K562 (cell line): ENCODE measurements at regions not wholly inside any gene's neighbourhood (a gene's known extent, or its start where the extent isn't known, plus 50 kb on each side); places are given as distances from the start of the nearest gene placed in this dataset.

Experiments
- ATAC-seq: fragments of 200-7000 bp; cut with Tn5 transposase; 3 replicates; pipeline ENCODE4 v1.9.1; 2020; ENCODE audit warnings: moderate library complexity
- BruUV-seq: library from RNA; stranded (reverse); fragments of 400-500 nt; replicated peaks from 2 replicates; lab custom pipeline; 2021; lab: Mats Ljungman, UMichigan
- CTCF ChIA-PET: fragments of 300-600 bp; formaldehyde crosslinking; extraction: SDS; loops from one replicate; lab custom pipeline; 2021; ENCODE audit warnings: low intra/inter-chr PET ratio; lab: Yijun Ruan, JAX
- POLR2A ChIA-PET: fragments of 300-600, 350-650 bp; sonication (Branson Sonifier 250); formaldehyde crosslinking; extraction: SDS; loops from one replicate; lab custom pipeline; 2021; ENCODE audit warnings: antibody characterized with exemption, inconsistent platforms; lab: Yijun Ruan, JAX
- DNase-seq, 4 experiments: peaks; one replicate each; pipeline versions ENCODE4 v3.0.0 to v3.0.0-alpha.2; 2011 to 2018; ENCODE audit warnings: low spot score in 3 of 4, mixed read lengths in 3 of 4; ENCODE audit errors: extremely low read depth in 1 of 4
- FAIRE-seq: peaks from 2 replicates; lab custom pipeline; 2011; peaks lifted over from hg19 to GRCh38; lab: Jason Lieb, UNC
- H2AFZ ChIP-seq: 2 replicates; pipeline ENCODE4 v1.6.0; 2011; ENCODE audit warnings: low read depth, low read length, control low read depth, inconsistent platforms
- H3K27ac ChIP-seq: fragments of 200-600 bp; 3 replicates; pipeline ENCODE4 v1.8.0; 2011; ENCODE audit warnings: low read depth, mild to moderate bottlenecking, control low read depth, inconsistent platforms, low read length, moderate library complexity, mixed read lengths; ENCODE audit errors: extremely low read depth
- H3K27me3 ChIP-seq, 2 experiments: fragments of 300-600 bp in 1 of 2; 2 replicates in 1 of 2; 3 replicates in 1 of 2; pipeline versions ENCODE4 v1.6.0 to v1.8.0; 2011; ENCODE audit warnings: inconsistent platforms in 2 of 2, low read length in 2 of 2, mild to moderate bottlenecking in 1 of 2, mixed read lengths in 1 of 2, moderate library complexity in 1 of 2; ENCODE audit not compliant: control insufficient read depth in 2 of 2, insufficient read depth in 2 of 2
- H3K36me3 ChIP-seq: fragments of 300-600 bp; 3 replicates; pipeline ENCODE4 v1.8.0; 2011; ENCODE audit warnings: mild to moderate bottlenecking, low read length, inconsistent platforms; ENCODE audit not compliant: control insufficient read depth, insufficient read depth
- H3K4me1 ChIP-seq, 2 experiments: fragments of 200-600 bp in 1 of 2; replicated peaks in 1 of 2; 2 replicates in 1 of 2; 3 replicates in 1 of 2; pipeline versions ENCODE4 v1.5.1 to v1.8.0; 2011; ENCODE audit warnings: inconsistent platforms in 2 of 2, low read length in 2 of 2, mild to moderate bottlenecking in 1 of 2, mixed read lengths in 1 of 2, moderate library complexity in 1 of 2; ENCODE audit not compliant: control insufficient read depth in 2 of 2, insufficient read depth in 2 of 2
- H3K4me2 ChIP-seq: 2 replicates; pipeline ENCODE4 v1.6.1; 2011; ENCODE audit warnings: low read length, control low read depth, inconsistent platforms, mixed read lengths; ENCODE audit not compliant: insufficient read depth
- H3K4me3 ChIP-seq: fragments of 200-600 bp; sonication (generic), shearing (Covaris generic); 2 replicates; pipeline ENCODE4 v1.5.1; 2016; ENCODE audit warnings: control low read depth, inconsistent platforms
- H3K79me2 ChIP-seq: fragments of 200-600 bp; 3 replicates; pipeline ENCODE4 v1.8.0; 2011; ENCODE audit warnings: low read length, inconsistent platforms; ENCODE audit not compliant: control insufficient read depth, insufficient read depth
- H3K9ac ChIP-seq, 2 experiments: 2 replicates each; pipeline versions ENCODE4 v1.6.0 to v1.6.1; 2011; ENCODE audit warnings: low read depth in 2 of 2, low read length in 2 of 2, control low read depth in 1 of 2, inconsistent platforms in 1 of 2, mild to moderate bottlenecking in 1 of 2, mixed read lengths in 1 of 2; ENCODE audit not compliant: insufficient read depth in 1 of 2
- H3K9me1 ChIP-seq: one replicate; pipeline ENCODE4 v1.6.0; 2011; ENCODE audit warnings: inconsistent platforms, mild to moderate bottlenecking, low read length, moderate library complexity; ENCODE audit not compliant: control insufficient read depth, insufficient read depth
- H3K9me3 ChIP-seq: replicated peaks from 2 replicates; pipeline ENCODE4 v1.5.1; 2011; ENCODE audit warnings: low read depth, low read length, inconsistent platforms; ENCODE audit not compliant: control insufficient read depth, insufficient read depth
- H4K20me1 ChIP-seq: replicated peaks from 2 replicates; pipeline ENCODE4 v1.6.1; 2011; ENCODE audit warnings: low read length, inconsistent platforms, mixed read lengths; ENCODE audit not compliant: control insufficient read depth, insufficient read depth
- CBX2 ChIP-seq: fragments of 200-600 bp; sonication (generic); IDR thresholded peaks from one replicate; pipeline ENCODE4 v1.6.1; 2012; ENCODE audit warnings: mild to moderate bottlenecking, low read length, inconsistent platforms; ENCODE audit not compliant: insufficient read depth, poor library complexity, severe bottlenecking
- DMBX1 ChIP-seq: fragments of 250-450 bp; sonication (Bioruptor Pico); IDR thresholded peaks from 2 replicates; pipeline ENCODE4 v1.8.0; 2022; ENCODE audit warnings: inconsistent platforms, mild to moderate bottlenecking, moderate library complexity, borderline replicate concordance
- FOS ChIP-seq: IDR thresholded peaks from 3 replicates; pipeline ENCODE4 v1.6.1; 2011; ENCODE audit not compliant: insufficient read length; ENCODE audit errors: extremely low read depth
- FOXP1 ChIP-seq: sonication (generic); formaldehyde crosslinking; IDR thresholded peaks from 2 replicates; pipeline ENCODE4 v1.8.0; 2022; ENCODE audit warnings: mild to moderate bottlenecking, missing genetic modification reagents
- HMG20B ChIP-seq: fragments of 250-450 bp; sonication (Bioruptor Pico); IDR thresholded peaks from 2 replicates; pipeline ENCODE4 v1.5.0; 2021; ENCODE audit warnings: mild to moderate bottlenecking
- IRF2 ChIP-seq: sonication (generic); formaldehyde crosslinking; IDR thresholded peaks from 2 replicates; pipeline ENCODE4 v1.8.1; 2022; ENCODE audit warnings: mild to moderate bottlenecking, missing genetic modification reagents
- NR2C2 ChIP-seq, 2 experiments: fragments of 200-800 bp in 1 of 2; sonication (Bioruptor generic) in 1 of 2; sonication (generic) in 1 of 2; formaldehyde crosslinking in 1 of 2; IDR thresholded peaks; 2 replicates each; pipeline versions ENCODE4 v1.6.1 to v1.8.0; 2016 to 2022; ENCODE audit warnings: mild to moderate bottlenecking in 1 of 2, missing compliant biosample characterization in 1 of 2, missing genetic modification characterization in 1 of 2, missing genetic modification reagents in 1 of 2
- TFAP4 ChIP-seq: sonication (generic); formaldehyde crosslinking; IDR thresholded peaks from 2 replicates; pipeline ENCODE4 v1.8.0; 2022; ENCODE audit warnings: missing genetic modification reagents, mild to moderate bottlenecking, moderate library complexity, borderline replicate concordance
- ZNF217 ChIP-seq: sonication (generic); formaldehyde crosslinking; IDR thresholded peaks from 2 replicates; pipeline ENCODE4 v1.8.0; 2022; ENCODE audit warnings: mild to moderate bottlenecking, missing genetic modification reagents
- ZNF24 ChIP-seq: fragments of 450-650 bp; IDR thresholded peaks from 2 replicates; pipeline ENCODE4 v1.6.1; 2016
- ZNF639 ChIP-seq, 2 experiments: fragments of 200-800 bp in 1 of 2; sonication (Bioruptor generic) in 1 of 2; sonication (generic) in 1 of 2; formaldehyde crosslinking in 1 of 2; IDR thresholded peaks in 1 of 2; conservative IDR thresholded peaks in 1 of 2; 2 replicates each; pipeline versions ENCODE4 v1.5.0 to v1.6.1; 2016 to 2020; ENCODE audit warnings: missing compliant biosample characterization in 1 of 2, missing genetic modification characterization in 1 of 2, missing genetic modification reagents in 1 of 2
- ZNF695 ChIP-seq: fragments of 450-650 bp; formaldehyde crosslinking; IDR thresholded peaks from 2 replicates; pipeline ENCODE4 v1.4.0; 2020; ENCODE audit warnings: mild to moderate bottlenecking, moderate library complexity
- ZNF740 ChIP-seq, 3 experiments: fragments of 200-800 bp in 1 of 3; sonication (Bioruptor generic) in 1 of 3; sonication (generic) in 1 of 3; formaldehyde crosslinking in 1 of 3; IDR thresholded peaks; 2 replicates each; pipeline versions ENCODE4 v1.6.1 to v1.8.0; 2016 to 2022; ENCODE audit warnings: mild to moderate bottlenecking in 2 of 3, missing compliant biosample characterization in 2 of 3, missing genetic modification characterization in 2 of 3, missing genetic modification reagents in 1 of 3
- WGBS: fragments of 100-300 bp; shearing (Covaris generic); methylation state at CpG from one replicate; pipeline ENCODE4 v1.1.6; 2016; ENCODE audit warnings: low coverage, mixed read lengths; ENCODE audit not compliant: insufficient coverage; ENCODE audit errors: missing lambda C conversion rate; 5-methylcytosine and 5-hydroxymethylcytosine counted together
- in situ Hi-C: fragments of 300-500 bp; cut with MboI; formaldehyde crosslinking; loops from 4 replicates; pipeline ENCODE4 v1.15.0; 2018; ENCODE audit warnings: inconsistent platforms, mixed read lengths
- intact Hi-C: fragments of 100-400 bp; cut with micrococcal nuclease; formaldehyde crosslinking; loops from 2 replicates; pipeline ENCODE4 v1.14.2; 2022

GRCh38 chr3:147119346-147119745, 287.0 kb downstream of the ZIC4 start:
- CTCF ChIA-PET = no interaction called here
- in situ Hi-C loops = no loop called here
- TF ChIP-seq ZNF24 = no peak
- TF ChIP-seq DMBX1 (CRISPR knock-in tag) = no peak
- no peak for TF ChIP-seq FOS
- TF ChIP-seq, all 486 proteins: peak for 0
- BruUV-seq = no TSS peak
- H3K9me3 ChIP-seq = no peaks in the 10 kb centered on the region; the same call in 1 of the 2 replicates
- ATAC-seq (no peak), FAIRE-seq (no peak), DNase-seq (no peak)
- H3K36me3 ChIP-seq = no peaks in the 10 kb centered on the region
- H3K27me3 ChIP-seq = no peaks in the 10 kb centered on the region
- WGBS = 2% methylated on average over 3 of the region's 3 CpGs
- H3K9me1 ChIP-seq = no peaks in the 10 kb centered on the region
- H3K4me2 ChIP-seq = no peak overlapping the region
- no peak overlapping the region for H3K9ac ChIP-seq
- intact Hi-C loops = no loop called here
- H4K20me1 ChIP-seq = no peaks in the 10 kb centered on the region
- H2AFZ ChIP-seq = no peak overlapping the region
- no peaks in the 10 kb centered on the region for H3K79me2 ChIP-seq
- no peaks in the 10 kb centered on the region for H3K4me1 ChIP-seq
- POLR2A ChIA-PET = no interaction called here
- H3K4me3 ChIP-seq = no peak overlapping the region
- no peak overlapping the region for H3K27ac ChIP-seq

- Histone ChIP-seq H3K27ac (no peak overlapping the region), H2AFZ (no peak overlapping the region), H3K9me3 (no peaks in the 10 kb centered on the region; the same call in 1 of the 2 replicates), H3K36me3 (no peaks in the 10 kb centered on the region), H3K4me2 (no peak overlapping the region), H3K9me1 (no peaks in the 10 kb centered on the region), H3K4me1 (no peaks in the 10 kb centered on the region), H3K4me3 (no peak overlapping the region), H3K9ac (no peak overlapping the region), H4K20me1 (no peaks in the 10 kb centered on the region), H3K79me2 (no peaks in the 10 kb centered on the region), H3K27me3 (no peaks in the 10 kb centered on the region)
- ATAC-seq = no peak
- intact Hi-C loops = no loop called here
- no peak for DNase-seq
- CTCF ChIA-PET = no interaction called here
- POLR2A ChIA-PET = no interaction called here
- BruUV-seq = no TSS peak
- WGBS = 5% methylated on average over 5 of the region's 5 CpGs
- FAIRE-seq = no peak
- in situ Hi-C loops = no loop called here
- TF ChIP-seq ZNF639 (CRISPR knock-in tag; conservative IDR thresholded peaks at IDR 0.05 in 1 of 2, IDR thresholded peaks at IDR 0.05 in 1 of 2) (no peak), IRF2 (CRISPR knock-in tag) (no peak), CBX2 (no peak), TFAP4 (CRISPR knock-in tag) (no peak), ZNF740 (CRISPR knock-in tag; IDR thresholded peaks at IDR 0.05) (no peak), ZNF740 (tag; IDR thresholded peaks at IDR 0.05) (no peak), FOXP1 (CRISPR knock-in tag) (no peak), NR2C2 (CRISPR knock-in tag; IDR thresholded peaks at IDR 0.05) (no peak), NR2C2 (tag; IDR thresholded peaks at IDR 0.05) (no peak), HMG20B (no peak), ZNF695 (CRISPR knock-in tag) (no peak), ZNF217 (CRISPR knock-in tag) (no peak)
Observed at GRCh38 chr3:147118611-147119010, 287.7 kb downstream of the ZIC4 start.
